AG04450 (cell line): ENCODE measurements at regions not wholly inside any gene's neighbourhood (a gene's known extent, or its start where the extent isn't known, plus 50 kb on each side); places are given as distances from the start of the nearest gene placed in this dataset.

Source experiments
- CTCF ChIA-PET: fragments of 300-600, 350-600 bp; formaldehyde crosslinking; extraction: SDS; loops from one replicate; lab custom pipeline; 2022; ENCODE audit warnings: antibody characterized with exemption, inconsistent platforms; lab: Charles Lee
- POLR2A ChIA-PET: fragments of 350-600 bp; formaldehyde crosslinking; extraction: SDS; loops from one replicate; lab custom pipeline; 2021; ENCODE audit warnings: antibody characterized with exemption, inconsistent platforms; lab: Yijun Ruan, JAX
- DNase-seq: peaks from one replicate; pipeline ENCODE4 v3.0.0-alpha.2; 2011; ENCODE audit warnings: low read depth, low spot score
- H3K27ac ChIP-seq: one replicate; pipeline ENCODE4 v1.5.1; 2012; ENCODE audit warnings: low read depth, low read length, control low read depth
- H3K27me3 ChIP-seq: one replicate; pipeline ENCODE4 v1.6.0; 2012; ENCODE audit warnings: low read length; ENCODE audit not compliant: control insufficient read depth, insufficient read depth
- H3K4me3 ChIP-seq: 2 replicates; pipeline ENCODE4 v1.5.1; 2011; ENCODE audit warnings: mild to moderate bottlenecking, low read depth, low read length, control low read depth
- H3K9me3 ChIP-seq: 2 replicates; pipeline ENCODE4 v1.5.1; 2012; ENCODE audit warnings: low read length; ENCODE audit not compliant: control insufficient read depth, insufficient read depth
- TF ChIP-seq, protein P1 (sequence below): IDR thresholded peaks from 2 replicates; pipeline ENCODE4 v1.5.1; 2011; ENCODE audit warnings: low read depth, low read length, control low read depth, inconsistent platforms

DNA sequence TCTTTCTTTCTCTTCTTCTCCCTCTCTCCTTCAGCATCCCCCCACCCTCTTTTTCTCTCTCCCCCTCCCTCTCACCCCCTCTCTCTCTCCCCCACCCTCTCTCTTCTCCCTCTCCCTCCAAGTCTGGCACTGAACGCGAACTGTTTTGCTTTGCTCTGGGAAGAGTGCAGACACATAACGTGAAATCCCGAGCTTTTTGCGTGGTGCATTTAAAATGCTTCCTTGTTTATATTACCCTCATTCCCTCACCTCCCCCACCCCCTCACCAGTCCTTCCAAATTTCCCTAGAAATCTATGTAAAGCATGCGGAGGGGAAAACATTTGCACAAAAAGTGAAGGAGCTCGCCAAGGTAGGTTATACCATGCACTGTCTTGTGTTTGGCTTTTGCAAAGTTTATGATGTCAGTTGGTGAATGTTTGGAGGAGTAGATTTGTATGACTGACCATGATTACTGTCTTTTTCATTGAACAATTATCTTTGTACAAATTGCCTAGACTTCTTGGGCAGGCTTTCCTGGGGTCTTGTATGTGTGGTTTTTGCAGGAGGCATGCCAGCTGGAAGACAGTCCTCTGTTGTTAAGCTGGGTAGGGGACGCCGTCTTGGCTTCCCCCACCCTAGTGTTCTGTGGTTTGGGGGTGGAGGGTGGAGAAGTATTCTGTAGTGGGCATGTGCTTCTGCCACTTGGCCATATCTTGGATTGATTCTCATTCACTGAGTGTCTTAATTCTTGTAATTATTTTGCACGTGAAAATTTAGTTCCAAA, 123.7 kb upstream of the HSD17B12 start:
- Histone ChIP-seq H3K27ac (no peak overlapping the region), H3K27me3 (peaks cover 56% of the 10 kb centered on the region), H3K9me3 (no peaks in the 10 kb centered on the region), H3K4me3 (no peak overlapping the region)
- TF ChIP-seq, protein P1, sequence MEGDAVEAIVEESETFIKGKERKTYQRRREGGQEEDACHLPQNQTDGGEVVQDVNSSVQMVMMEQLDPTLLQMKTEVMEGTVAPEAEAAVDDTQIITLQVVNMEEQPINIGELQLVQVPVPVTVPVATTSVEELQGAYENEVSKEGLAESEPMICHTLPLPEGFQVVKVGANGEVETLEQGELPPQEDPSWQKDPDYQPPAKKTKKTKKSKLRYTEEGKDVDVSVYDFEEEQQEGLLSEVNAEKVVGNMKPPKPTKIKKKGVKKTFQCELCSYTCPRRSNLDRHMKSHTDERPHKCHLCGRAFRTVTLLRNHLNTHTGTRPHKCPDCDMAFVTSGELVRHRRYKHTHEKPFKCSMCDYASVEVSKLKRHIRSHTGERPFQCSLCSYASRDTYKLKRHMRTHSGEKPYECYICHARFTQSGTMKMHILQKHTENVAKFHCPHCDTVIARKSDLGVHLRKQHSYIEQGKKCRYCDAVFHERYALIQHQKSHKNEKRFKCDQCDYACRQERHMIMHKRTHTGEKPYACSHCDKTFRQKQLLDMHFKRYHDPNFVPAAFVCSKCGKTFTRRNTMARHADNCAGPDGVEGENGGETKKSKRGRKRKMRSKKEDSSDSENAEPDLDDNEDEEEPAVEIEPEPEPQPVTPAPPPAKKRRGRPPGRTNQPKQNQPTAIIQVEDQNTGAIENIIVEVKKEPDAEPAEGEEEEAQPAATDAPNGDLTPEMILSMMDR, result no peak
- DNase-seq, result no peak
- CTCF ChIA-PET, result interaction anchor here (0.6 to 4.0 kb wide), 5 partner anchors 10 to 1901 kb away, joined by 3 to 25 read pairs (median 4); no protein-coding TSS in a partner anchor
- POLR2A ChIA-PET, result no interaction called here

DNA sequence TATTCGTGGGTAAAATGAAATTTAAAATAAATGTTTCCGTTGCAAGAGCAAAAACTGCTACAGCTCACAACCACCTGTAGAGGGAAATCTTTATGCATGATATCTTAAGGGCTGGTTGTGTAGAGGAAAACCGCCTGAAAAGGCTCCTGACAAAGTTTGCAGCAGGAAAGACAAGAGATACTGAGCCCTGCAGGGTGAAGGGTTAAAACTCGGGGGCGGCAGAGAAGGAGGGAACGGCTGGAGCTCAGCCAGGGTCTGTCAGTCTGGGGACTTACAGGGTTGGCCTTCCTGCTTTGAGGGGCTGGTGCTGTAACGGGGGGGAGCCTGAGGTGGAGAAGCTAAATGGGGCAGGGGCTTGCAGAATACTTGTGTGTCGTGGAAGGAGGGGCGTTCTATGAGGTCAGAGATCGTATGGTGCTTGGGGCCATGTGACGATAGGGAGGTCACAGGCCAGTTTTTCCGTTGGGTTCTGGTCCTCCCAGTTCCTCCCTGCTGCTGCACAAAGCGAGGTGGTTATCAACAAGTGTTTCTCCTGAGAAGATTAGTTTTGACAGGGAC, 122.9 kb upstream of the HSD17B12 start:
- Histone ChIP-seq H3K27me3 (peaks cover 56% of the 10 kb centered on the region), H3K27ac (no peak overlapping the region), H3K9me3 (no peaks in the 10 kb centered on the region), H3K4me3 (no peak overlapping the region)
- DNase-seq, result no peak
- ChIA-PET CTCF (interaction anchor here (1.3 to 4.0 kb wide), 2 partner anchors 9 to 294 kb away, joined by 7 to 25 read pairs; no protein-coding TSS in a partner anchor), POLR2A (no interaction called here)
- TF ChIP-seq, protein P1, result peak; percentile 35

DNA sequence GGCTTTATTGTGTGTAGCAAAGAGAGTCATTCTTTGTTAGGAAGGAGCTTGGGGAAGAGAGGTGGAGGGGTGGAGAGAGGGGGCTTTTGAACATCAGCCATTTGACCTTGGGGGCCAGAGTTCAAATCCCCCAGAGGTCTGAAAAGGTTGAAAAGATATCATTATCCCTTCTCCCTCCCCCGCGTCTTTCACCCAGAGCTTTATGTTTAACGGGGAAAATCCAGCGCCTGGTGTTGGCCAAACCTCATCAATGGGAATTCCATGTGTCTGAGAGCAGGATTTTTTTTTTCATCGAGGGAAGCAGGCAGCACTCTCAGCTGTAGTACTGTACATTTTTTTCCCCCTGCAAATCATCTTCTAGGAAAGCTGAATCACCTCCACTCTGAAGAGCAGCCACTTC, 122.4 kb upstream of the HSD17B12 start:
- Histone ChIP-seq H3K27ac (no peak overlapping the region), H3K27me3 (peaks cover 57% of the 10 kb centered on the region), H3K4me3 (no peak overlapping the region), H3K9me3 (no peaks in the 10 kb centered on the region)
- no peak for DNase-seq
- ChIA-PET CTCF (interaction anchor here (1.3 to 4.0 kb wide), 2 partner anchors 9 to 294 kb away, joined by 7 to 25 read pairs; no protein-coding TSS in a partner anchor), POLR2A (no interaction called here)
- TF ChIP-seq, protein P1, result no peak

DNA sequence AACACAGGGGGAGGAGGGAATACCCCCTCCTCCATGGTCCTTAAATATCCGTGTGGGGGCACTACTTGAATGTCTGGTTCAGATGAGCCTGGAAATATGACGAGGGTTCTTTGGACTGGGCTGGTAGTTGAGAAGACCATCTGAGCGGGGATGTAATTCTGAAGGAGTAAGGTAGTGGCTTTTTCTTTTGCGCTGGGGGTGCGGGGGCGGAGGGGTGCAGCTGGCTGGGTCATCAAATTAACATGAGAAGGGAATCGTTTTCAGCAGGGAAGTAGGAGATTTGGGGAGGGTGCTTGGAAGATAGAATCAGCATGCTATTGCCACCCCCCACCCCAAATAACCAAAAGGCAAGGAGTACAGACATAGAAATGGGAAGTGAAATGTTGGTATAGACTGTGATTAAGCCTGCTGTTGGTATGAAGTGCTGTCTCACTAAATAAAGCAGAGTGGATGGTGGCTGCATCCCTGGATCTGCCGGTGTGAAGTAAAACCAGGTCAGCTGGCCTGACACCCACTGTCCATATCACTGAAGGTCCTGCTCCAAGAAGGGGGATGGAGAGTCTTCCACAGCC, 121.9 kb upstream of the HSD17B12 start:
- no peak overlapping the region for H3K27ac ChIP-seq
- TF ChIP-seq, protein P1, result no peak
- POLR2A ChIA-PET, result no interaction called here
- no peaks in the 10 kb centered on the region for H3K9me3 ChIP-seq
- DNase-seq, result no peak
- peaks cover 54% of the 10 kb centered on the region for H3K27me3 ChIP-seq
- CTCF ChIA-PET, result interaction anchor here (4.0 kb wide), 1 partner anchor 8 kb away, joined by 25 read pairs; no protein-coding TSS in a partner anchor
- no peak overlapping the region for H3K4me3 ChIP-seq
